ENCODE measurements at regions not wholly inside any gene's neighbourhood (a gene's known extent, or its start where the extent isn't known, plus 50 kb on each side); places are given as distances from the start of the nearest gene placed in this dataset.

DNA sequence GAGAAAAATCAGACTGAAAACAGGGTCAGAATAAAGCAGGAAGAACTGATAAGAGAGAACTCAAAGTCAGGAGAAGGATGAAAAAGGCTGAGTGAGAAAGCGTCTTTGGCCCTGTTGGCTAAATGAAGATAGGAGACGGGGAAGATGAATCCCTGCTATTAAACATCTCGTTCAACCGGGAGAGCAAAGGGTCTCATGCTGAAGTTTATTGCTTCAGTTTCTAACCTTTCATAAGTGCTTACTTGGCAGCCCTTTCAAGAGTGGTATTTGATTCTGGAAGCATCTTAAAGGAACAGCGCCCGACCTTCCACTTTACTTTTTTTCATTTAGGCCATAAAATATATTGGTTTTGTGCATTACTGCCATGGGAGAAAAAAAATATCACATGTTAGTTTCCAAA is 288.3 kb upstream of the RBFOX1 start:
- TF ChIP-seq, protein P1, sequence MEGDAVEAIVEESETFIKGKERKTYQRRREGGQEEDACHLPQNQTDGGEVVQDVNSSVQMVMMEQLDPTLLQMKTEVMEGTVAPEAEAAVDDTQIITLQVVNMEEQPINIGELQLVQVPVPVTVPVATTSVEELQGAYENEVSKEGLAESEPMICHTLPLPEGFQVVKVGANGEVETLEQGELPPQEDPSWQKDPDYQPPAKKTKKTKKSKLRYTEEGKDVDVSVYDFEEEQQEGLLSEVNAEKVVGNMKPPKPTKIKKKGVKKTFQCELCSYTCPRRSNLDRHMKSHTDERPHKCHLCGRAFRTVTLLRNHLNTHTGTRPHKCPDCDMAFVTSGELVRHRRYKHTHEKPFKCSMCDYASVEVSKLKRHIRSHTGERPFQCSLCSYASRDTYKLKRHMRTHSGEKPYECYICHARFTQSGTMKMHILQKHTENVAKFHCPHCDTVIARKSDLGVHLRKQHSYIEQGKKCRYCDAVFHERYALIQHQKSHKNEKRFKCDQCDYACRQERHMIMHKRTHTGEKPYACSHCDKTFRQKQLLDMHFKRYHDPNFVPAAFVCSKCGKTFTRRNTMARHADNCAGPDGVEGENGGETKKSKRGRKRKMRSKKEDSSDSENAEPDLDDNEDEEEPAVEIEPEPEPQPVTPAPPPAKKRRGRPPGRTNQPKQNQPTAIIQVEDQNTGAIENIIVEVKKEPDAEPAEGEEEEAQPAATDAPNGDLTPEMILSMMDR (IDR thresholded peaks at IDR 0.05; ENCODE audit: borderline replicate concordance, extremely low read depth, insufficient read depth): no peak
- FAIRE-seq (no peak), DNase-seq (no peak)
- no peak overlapping the region for H3K9ac ChIP-seq (ENCODE audit: low read length in 3 of 3)
- H3K9me3 ChIP-seq (ENCODE audit: control insufficient read depth in 2 of 3, insufficient read depth in 1 of 3, low read length in 3 of 3): peaks cover 0 to 4% (median 4%) of the 10 kb centered on the region in 3 donors
- H3K36me3 ChIP-seq (ENCODE audit: control insufficient read depth in 2 of 3, insufficient read depth in 3 of 3, low read length in 3 of 3): no peaks in the 10 kb centered on the region
- H3K27ac ChIP-seq (ENCODE audit: low read depth in 2 of 2, low read length in 2 of 2): no peak overlapping the region
- H3K4me3 ChIP-seq (ENCODE audit: low read length in 3 of 3): peak overlapping the region in 1 of 3 donors; percentile 5
- no peaks in the 10 kb centered on the region for H3K27me3 ChIP-seq (ENCODE audit: control insufficient read depth, insufficient read depth, low read length)
- intact Hi-C loops (cut with DNase I): no loop called here
- H3K4me1 ChIP-seq (ENCODE audit: control insufficient read depth in 2 of 3, insufficient read depth in 2 of 3, low read depth in 1 of 3, low read length in 3 of 3): no peaks in the 10 kb centered on the region

DNA sequence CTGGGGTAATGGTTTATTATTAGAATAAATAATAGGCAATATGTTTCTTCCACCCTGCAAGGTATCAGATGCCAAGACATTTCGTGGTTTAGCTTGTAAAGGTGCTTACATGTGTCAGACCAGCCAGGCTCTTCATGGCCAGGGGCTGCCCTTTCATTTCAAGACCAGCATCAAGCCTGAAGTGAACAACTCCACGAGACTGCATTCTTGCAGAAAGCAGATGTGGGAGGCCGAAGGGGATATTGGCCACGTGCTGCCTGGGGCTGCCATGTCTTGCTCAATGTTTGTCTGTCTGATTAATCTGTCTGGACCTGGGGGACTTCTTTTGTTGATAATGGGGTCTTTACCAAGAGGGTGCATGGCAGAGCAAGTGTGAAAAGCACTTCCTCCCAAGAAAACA is 294.2 kb upstream of the RBFOX1 start:
- intact Hi-C loops (cut with DNase I): no loop called here
- DNase-seq (no peak), FAIRE-seq (no peak)
- Histone ChIP-seq H3K9ac (ENCODE audit: low read length in 3 of 3) (no peak overlapping the region), H3K36me3 (ENCODE audit: control insufficient read depth in 2 of 3, insufficient read depth in 3 of 3, low read length in 3 of 3) (no peaks in the 10 kb centered on the region), H3K9me3 (ENCODE audit: control insufficient read depth in 2 of 3, insufficient read depth in 1 of 3, low read length in 3 of 3) (peaks cover 0 to 4% (median 0%) of the 10 kb centered on the region in 3 donors), H3K27me3 (ENCODE audit: control insufficient read depth, insufficient read depth, low read length) (no peaks in the 10 kb centered on the region), H3K4me3 (ENCODE audit: low read length in 3 of 3) (no peak overlapping the region), H3K4me1 (ENCODE audit: control insufficient read depth in 2 of 3, insufficient read depth in 2 of 3, low read depth in 1 of 3, low read length in 3 of 3) (no peaks in the 10 kb centered on the region), H3K27ac (ENCODE audit: low read depth in 2 of 2, low read length in 2 of 2) (no peak overlapping the region)
- TF ChIP-seq, protein P1 (IDR thresholded peaks at IDR 0.05; ENCODE audit: borderline replicate concordance, extremely low read depth, insufficient read depth): no peak

DNA sequence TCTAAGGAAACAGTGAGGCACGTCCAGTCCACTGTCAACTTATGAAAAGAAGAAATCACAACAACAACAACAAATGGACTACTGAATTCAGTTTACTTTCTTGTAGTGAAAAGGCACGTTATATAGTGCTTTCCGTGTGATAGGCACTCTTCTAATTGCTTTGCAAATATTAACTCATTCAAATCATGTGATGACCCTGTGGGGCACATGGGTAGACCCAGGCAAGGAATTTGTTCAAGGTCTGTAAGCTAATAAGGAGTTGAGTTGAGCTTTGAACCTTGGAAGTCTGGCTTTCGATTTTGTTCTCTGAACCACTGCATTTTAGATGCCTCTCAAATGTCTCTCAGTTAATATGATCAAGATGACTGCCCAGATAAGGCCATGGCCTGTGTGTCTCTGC is 295.1 kb upstream of the RBFOX1 start:
- TF ChIP-seq, protein P1 (IDR thresholded peaks at IDR 0.05; ENCODE audit: borderline replicate concordance, extremely low read depth, insufficient read depth): no peak
- Histone ChIP-seq H3K36me3 (ENCODE audit: control insufficient read depth in 2 of 3, insufficient read depth in 3 of 3, low read length in 3 of 3) (no peaks in the 10 kb centered on the region), H3K4me3 (ENCODE audit: low read length in 3 of 3) (no peak overlapping the region), H3K27ac (ENCODE audit: low read depth in 2 of 2, low read length in 2 of 2) (peak overlapping the region; percentile 55 to 59), H3K9me3 (ENCODE audit: control insufficient read depth in 2 of 3, insufficient read depth in 1 of 3, low read length in 3 of 3) (peaks cover 0 to 4% (median 0%) of the 10 kb centered on the region in 3 donors), H3K27me3 (ENCODE audit: control insufficient read depth, insufficient read depth, low read length) (no peaks in the 10 kb centered on the region), H3K9ac (ENCODE audit: low read length in 3 of 3) (no peak overlapping the region), H3K4me1 (ENCODE audit: control insufficient read depth in 2 of 3, insufficient read depth in 2 of 3, low read depth in 1 of 3, low read length in 3 of 3) (no peaks in the 10 kb centered on the region)
- DNase-seq (peak in 1 of 5 donors; percentile 58), FAIRE-seq (peak; percentile 27)
- intact Hi-C loops (cut with DNase I): no loop called here

GRCh38 chr16:7031031-7031430 is 301.6 kb upstream of the RBFOX1 start:
- no peaks in the 10 kb centered on the region for H3K4me1 ChIP-seq (ENCODE audit: control insufficient read depth in 2 of 3, insufficient read depth in 2 of 3, low read depth in 1 of 3, low read length in 3 of 3)
- H3K9me3 ChIP-seq (ENCODE audit: control insufficient read depth in 2 of 3, insufficient read depth in 1 of 3, low read length in 3 of 3): peaks cover 0 to 6% (median 4%) of the 10 kb centered on the region in 3 donors
- TF ChIP-seq, protein P1 (IDR thresholded peaks at IDR 0.05; ENCODE audit: borderline replicate concordance, extremely low read depth, insufficient read depth): no peak
- no peak overlapping the region for H3K4me3 ChIP-seq (ENCODE audit: low read length in 3 of 3)
- FAIRE-seq (no peak), DNase-seq (no peak)
- intact Hi-C loops (cut with DNase I): no loop called here
- H3K27me3 ChIP-seq (ENCODE audit: control insufficient read depth, insufficient read depth, low read length): no peaks in the 10 kb centered on the region
- H3K36me3 ChIP-seq (ENCODE audit: control insufficient read depth in 2 of 3, insufficient read depth in 3 of 3, low read length in 3 of 3): no peaks in the 10 kb centered on the region
- H3K9ac ChIP-seq (ENCODE audit: low read length in 3 of 3): no peak overlapping the region
- H3K27ac ChIP-seq (ENCODE audit: low read depth in 2 of 2, low read length in 2 of 2): no peak overlapping the region
